ENCODE measurements at regions not wholly inside any gene's neighbourhood (a gene's known extent, or its start where the extent isn't known, plus 50 kb on each side); places are given as distances from the start of the nearest gene placed in this dataset.
A peak's percentile ranks its signal among the peaks of the same experiment; 100 is the strongest.

DNA sequence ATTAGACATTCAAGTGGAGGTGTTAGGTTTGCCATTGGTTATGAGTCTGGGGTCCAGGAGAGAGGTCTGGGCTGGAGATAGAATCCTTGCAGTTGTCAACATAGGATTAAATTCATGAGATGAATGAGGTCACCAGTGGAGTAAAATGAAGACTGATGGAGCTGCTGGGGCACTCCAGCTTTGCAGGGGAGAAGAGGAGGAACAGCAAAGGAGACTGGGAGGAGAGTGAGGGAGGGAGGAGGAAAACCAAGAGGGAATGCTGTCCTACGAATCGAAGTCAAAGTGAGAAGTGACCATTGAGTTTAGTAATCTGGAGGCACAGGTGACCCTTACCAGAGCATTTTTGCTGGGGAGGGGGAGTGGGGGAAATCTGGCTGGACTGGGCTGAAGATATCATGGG lies 178.2 kb upstream of the NR3C1 start:
- H3K27ac ChIP-seq (ENCODE audit: insufficient read depth in 1 of 2, low read depth in 1 of 2, low read length in 2 of 2, poor library complexity in 1 of 2, severe bottlenecking in 2 of 2) = no peak overlapping the region
- ChIA-PET POLR2A (no interaction called here), CTCF (interaction anchor here (0.8 kb wide), 1 partner anchor 30 kb away, joined by 3 read pairs; no protein-coding TSS in a partner anchor)
- DNase-seq = no peak
- no peaks in the 10 kb centered on the region for H3K36me3 ChIP-seq (ENCODE audit: control insufficient read depth in 4 of 4, insufficient read depth in 4 of 4, low read length in 3 of 4)
- H3K27me3 ChIP-seq (replicated peaks in 2 of 5; ENCODE audit: control insufficient read depth in 4 of 5, insufficient read depth in 5 of 5, low read length in 4 of 5) = no peaks in the 10 kb centered on the region
- H3K4me3 ChIP-seq (ENCODE audit: control insufficient read depth in 1 of 7, extremely low read depth in 1 of 7, insufficient read depth in 4 of 7, low read depth in 2 of 7, low read length in 6 of 7) = no peak overlapping the region
- H3K4me1 ChIP-seq (ENCODE audit: control extremely low read depth in 1 of 4, control insufficient read depth in 4 of 4, insufficient read depth in 4 of 4, low read length in 3 of 4) = peaks cover 0 to 6% (median 4%) of the 10 kb centered on the region in 4 experiments
- 100% methylated on average over 2 of the region's 2 CpGs for WGBS (ENCODE audit: insufficient coverage)
- peaks cover 0 to 2% (median 0%) of the 10 kb centered on the region in 5 experiments for H3K9me3 ChIP-seq (ENCODE audit: control extremely low read depth in 1 of 5, control insufficient read depth in 4 of 5, insufficient read depth in 2 of 5, low read depth in 1 of 5, low read length in 4 of 5)

DNA sequence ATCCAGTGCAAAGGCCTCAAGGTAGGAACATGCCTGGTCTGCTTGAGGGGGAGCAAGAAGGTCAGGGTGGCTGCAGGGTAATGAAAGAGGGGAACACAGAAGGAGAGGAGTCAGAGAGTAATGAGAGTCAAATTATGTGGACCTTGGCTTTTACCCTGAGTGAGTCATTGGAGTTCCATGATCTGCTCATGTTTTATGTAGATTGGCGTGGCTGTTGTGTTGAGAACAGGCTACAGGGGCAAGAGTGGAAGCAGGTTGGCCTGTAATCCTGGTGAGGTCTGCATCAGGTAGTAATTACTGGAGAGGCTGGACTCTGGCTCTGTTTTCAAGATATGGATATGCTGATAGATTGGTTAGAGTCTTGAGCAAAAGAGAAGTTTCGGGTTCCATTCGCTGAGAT lies 177.7 kb upstream of the NR3C1 start:
- WGBS (ENCODE audit: insufficient coverage) = 100% methylated on average over 1 of the region's 3 CpGs
- Histone ChIP-seq H3K4me3 (ENCODE audit: control insufficient read depth in 1 of 7, extremely low read depth in 1 of 7, insufficient read depth in 4 of 7, low read depth in 2 of 7, low read length in 6 of 7) (no peak overlapping the region), H3K36me3 (ENCODE audit: control insufficient read depth in 4 of 4, insufficient read depth in 4 of 4, low read length in 3 of 4) (no peaks in the 10 kb centered on the region), H3K4me1 (ENCODE audit: control extremely low read depth in 1 of 4, control insufficient read depth in 4 of 4, insufficient read depth in 4 of 4, low read length in 3 of 4) (peaks cover 0 to 7% (median 4%) of the 10 kb centered on the region in 4 experiments), H3K9me3 (ENCODE audit: control extremely low read depth in 1 of 5, control insufficient read depth in 4 of 5, insufficient read depth in 2 of 5, low read depth in 1 of 5, low read length in 4 of 5) (peaks cover 0 to 2% (median 0%) of the 10 kb centered on the region in 5 experiments), H3K27ac (ENCODE audit: insufficient read depth in 1 of 2, low read depth in 1 of 2, low read length in 2 of 2, poor library complexity in 1 of 2, severe bottlenecking in 2 of 2) (no peak overlapping the region), H3K27me3 (replicated peaks in 2 of 5; ENCODE audit: control insufficient read depth in 4 of 5, insufficient read depth in 5 of 5, low read length in 4 of 5) (no peaks in the 10 kb centered on the region)
- ChIA-PET CTCF (no interaction called here), POLR2A (no interaction called here)
- no peak for DNase-seq

DNA sequence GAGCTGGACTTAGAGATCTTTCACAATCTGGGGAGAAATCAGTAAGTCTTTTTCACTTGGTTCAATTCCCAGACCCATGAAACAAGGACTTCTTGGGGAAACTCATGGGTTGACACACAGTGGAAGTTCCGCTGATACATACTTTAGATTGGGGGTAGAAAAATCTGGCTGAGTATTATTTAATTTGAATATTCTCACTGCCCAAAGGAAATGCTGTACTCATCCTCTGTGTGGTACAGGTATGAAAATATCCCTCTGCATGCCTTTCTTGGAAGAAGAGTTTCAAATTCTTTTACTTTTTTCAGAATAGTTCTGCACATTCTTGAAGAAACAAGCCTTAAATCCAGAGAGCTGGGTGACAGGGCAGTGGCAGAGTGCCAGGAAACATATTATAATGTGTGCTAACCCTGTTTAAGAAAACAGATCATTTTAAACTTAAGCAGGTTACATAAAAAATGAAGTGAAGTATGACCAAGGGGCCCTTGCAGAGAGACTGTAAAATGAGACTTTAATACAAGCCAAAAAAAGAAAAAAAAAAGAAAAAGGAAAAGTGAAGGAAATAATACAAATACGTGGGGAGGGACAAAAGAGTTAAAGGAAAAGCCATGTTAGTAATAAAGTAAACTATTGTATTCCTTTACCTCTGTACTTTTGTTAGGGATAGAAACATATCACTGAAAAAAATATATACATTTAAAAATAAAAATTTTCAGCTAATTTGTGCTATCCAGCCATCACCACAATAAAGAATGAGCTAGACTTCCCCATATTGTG lies 173.4 kb upstream of the NR3C1 start:
- H3K9me3 ChIP-seq (ENCODE audit: control extremely low read depth in 1 of 5, control insufficient read depth in 4 of 5, insufficient read depth in 2 of 5, low read depth in 1 of 5, low read length in 4 of 5) = peaks cover 0 to 2% (median 0%) of the 10 kb centered on the region in 5 experiments
- H3K36me3 ChIP-seq (ENCODE audit: control insufficient read depth in 4 of 4, insufficient read depth in 4 of 4, low read length in 3 of 4) = no peaks in the 10 kb centered on the region
- peak; percentile 8 to 72 (median 66) for DNase-seq
- H3K4me3 ChIP-seq (ENCODE audit: control insufficient read depth in 1 of 7, extremely low read depth in 1 of 7, insufficient read depth in 4 of 7, low read depth in 2 of 7, low read length in 6 of 7) = no peak overlapping the region
- WGBS (ENCODE audit: insufficient coverage) = 67% methylated on average over 1 of the region's 2 CpGs
- peaks cover 0 to 5% (median 0%) of the 10 kb centered on the region in 4 experiments for H3K4me1 ChIP-seq (ENCODE audit: control extremely low read depth in 1 of 4, control insufficient read depth in 4 of 4, insufficient read depth in 4 of 4, low read length in 3 of 4)
- H3K27me3 ChIP-seq (replicated peaks in 2 of 5; ENCODE audit: control insufficient read depth in 4 of 5, insufficient read depth in 5 of 5, low read length in 4 of 5) = no peaks in the 10 kb centered on the region
- POLR2A ChIA-PET = no interaction called here
- CTCF ChIA-PET = no interaction called here
- no peak overlapping the region for H3K27ac ChIP-seq (ENCODE audit: insufficient read depth in 1 of 2, low read depth in 1 of 2, low read length in 2 of 2, poor library complexity in 1 of 2, severe bottlenecking in 2 of 2)

DNA sequence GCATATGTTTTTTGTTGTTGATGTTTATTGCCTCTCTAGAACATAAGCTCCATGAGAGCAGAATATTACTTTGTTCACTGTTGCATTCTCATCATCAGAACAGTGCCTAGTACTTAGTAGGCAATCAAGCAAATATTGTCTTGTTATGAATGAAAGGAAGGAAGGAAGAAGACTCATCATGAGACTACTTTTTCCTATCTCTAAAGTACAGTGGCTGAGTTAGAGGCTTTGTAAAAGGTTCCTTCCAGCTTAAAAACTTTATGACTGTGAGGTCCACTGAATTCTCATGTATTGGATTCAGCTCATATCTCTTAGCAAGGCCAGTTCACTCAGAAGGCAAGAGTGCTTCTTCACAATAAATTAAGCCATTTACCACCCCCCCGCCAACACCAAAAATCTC lies 171.8 kb upstream of the NR3C1 start:
- POLR2A ChIA-PET = interaction anchor here (0.6 kb wide), 1 partner anchor 15 kb away, joined by 3 read pairs; no protein-coding TSS in a partner anchor
- no peak for DNase-seq
- CTCF ChIA-PET = interaction anchor here (1.4 kb wide), 1 partner anchor 9 kb away, joined by 3 read pairs; no protein-coding TSS in a partner anchor
- WGBS (ENCODE audit: insufficient coverage) = 86% methylated on average over 1 of the region's 1 CpG
- Histone ChIP-seq H3K27ac (ENCODE audit: insufficient read depth in 1 of 2, low read depth in 1 of 2, low read length in 2 of 2, poor library complexity in 1 of 2, severe bottlenecking in 2 of 2) (no peak overlapping the region), H3K4me3 (ENCODE audit: control insufficient read depth in 1 of 7, extremely low read depth in 1 of 7, insufficient read depth in 4 of 7, low read depth in 2 of 7, low read length in 6 of 7) (no peak overlapping the region), H3K27me3 (replicated peaks in 2 of 5; ENCODE audit: control insufficient read depth in 4 of 5, insufficient read depth in 5 of 5, low read length in 4 of 5) (no peaks in the 10 kb centered on the region), H3K4me1 (ENCODE audit: control extremely low read depth in 1 of 4, control insufficient read depth in 4 of 4, insufficient read depth in 4 of 4, low read length in 3 of 4) (peaks cover 0 to 5% (median 0%) of the 10 kb centered on the region in 4 experiments), H3K36me3 (ENCODE audit: control insufficient read depth in 4 of 4, insufficient read depth in 4 of 4, low read length in 3 of 4) (no peaks in the 10 kb centered on the region), H3K9me3 (ENCODE audit: control extremely low read depth in 1 of 5, control insufficient read depth in 4 of 5, insufficient read depth in 2 of 5, low read depth in 1 of 5, low read length in 4 of 5) (peaks cover 0 to 2% (median 0%) of the 10 kb centered on the region in 5 experiments)

DNA sequence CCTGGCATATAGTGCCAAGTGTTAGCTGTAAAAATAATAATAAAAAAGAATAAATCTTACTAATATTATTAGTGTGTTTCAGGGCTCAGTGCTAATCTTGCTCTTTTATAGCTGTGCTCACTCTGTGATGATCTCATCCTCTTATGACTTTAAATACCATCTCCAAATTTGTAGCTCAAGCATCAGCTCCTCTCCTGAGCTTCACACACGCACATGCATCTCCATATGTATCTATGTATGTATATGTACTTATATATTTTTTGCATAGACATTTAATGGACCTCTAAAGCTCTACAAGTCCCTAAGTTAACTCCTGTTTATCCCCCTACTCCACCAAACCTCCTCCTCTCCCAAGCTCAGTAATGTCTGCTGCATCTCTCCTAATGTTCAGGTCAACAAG lies 170.8 kb upstream of the NR3C1 start:
- CTCF ChIA-PET = interaction anchor here (1.4 to 1.5 kb wide), 2 partner anchors 8 to 9 kb away, joined by 3 to 4 read pairs; no protein-coding TSS in a partner anchor
- Histone ChIP-seq H3K9me3 (ENCODE audit: control extremely low read depth in 1 of 5, control insufficient read depth in 4 of 5, insufficient read depth in 2 of 5, low read depth in 1 of 5, low read length in 4 of 5) (no peaks in the 10 kb centered on the region), H3K27ac (ENCODE audit: insufficient read depth in 1 of 2, low read depth in 1 of 2, low read length in 2 of 2, poor library complexity in 1 of 2, severe bottlenecking in 2 of 2) (no peak overlapping the region), H3K36me3 (ENCODE audit: control insufficient read depth in 4 of 4, insufficient read depth in 4 of 4, low read length in 3 of 4) (no peaks in the 10 kb centered on the region), H3K27me3 (replicated peaks in 2 of 5; ENCODE audit: control insufficient read depth in 4 of 5, insufficient read depth in 5 of 5, low read length in 4 of 5) (no peaks in the 10 kb centered on the region), H3K4me3 (ENCODE audit: control insufficient read depth in 1 of 7, extremely low read depth in 1 of 7, insufficient read depth in 4 of 7, low read depth in 2 of 7, low read length in 6 of 7) (no peak overlapping the region), H3K4me1 (ENCODE audit: control extremely low read depth in 1 of 4, control insufficient read depth in 4 of 4, insufficient read depth in 4 of 4, low read length in 3 of 4) (peaks cover 0 to 5% (median 0%) of the 10 kb centered on the region in 4 experiments)
- no CpG with 5 or more reads among the region's 1 CpG for WGBS (ENCODE audit: insufficient coverage)
- POLR2A ChIA-PET = no interaction called here
- DNase-seq = no peak

DNA sequence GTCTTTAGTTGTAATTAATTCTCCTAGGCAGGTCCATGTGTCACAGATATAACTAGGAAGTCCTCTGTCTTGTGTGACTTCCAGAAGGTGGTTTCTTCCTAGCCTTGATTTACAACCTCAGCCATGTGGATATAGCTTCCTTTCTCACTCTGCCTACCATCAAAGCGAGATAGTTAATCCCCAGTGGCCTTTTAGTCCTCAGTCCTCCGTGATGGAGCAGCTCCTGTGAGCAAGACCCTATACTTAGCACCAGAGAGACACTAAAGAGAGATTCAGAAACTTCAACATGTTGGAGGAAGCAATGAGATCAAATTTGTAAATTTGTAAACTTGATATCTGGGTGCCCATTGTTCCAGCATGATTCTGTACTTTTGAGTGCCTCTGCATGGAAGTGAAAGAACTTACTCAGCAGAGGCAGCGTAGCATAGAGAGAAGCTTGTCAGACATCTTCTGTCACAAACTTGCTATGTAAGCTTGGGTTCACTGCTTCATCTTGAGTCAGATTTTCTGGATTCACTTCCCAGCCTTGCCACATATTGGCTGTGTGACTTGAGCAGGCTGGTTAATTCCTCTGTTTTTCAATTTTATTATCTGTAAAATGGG lies 170.2 kb upstream of the NR3C1 start:
- Histone ChIP-seq H3K4me3 (ENCODE audit: control insufficient read depth in 1 of 7, extremely low read depth in 1 of 7, insufficient read depth in 4 of 7, low read depth in 2 of 7, low read length in 6 of 7) (no peak overlapping the region), H3K27ac (ENCODE audit: insufficient read depth in 1 of 2, low read depth in 1 of 2, low read length in 2 of 2, poor library complexity in 1 of 2, severe bottlenecking in 2 of 2) (no peak overlapping the region), H3K4me1 (ENCODE audit: control extremely low read depth in 1 of 4, control insufficient read depth in 4 of 4, insufficient read depth in 4 of 4, low read length in 3 of 4) (peaks cover 0 to 5% (median 0%) of the 10 kb centered on the region in 4 experiments), H3K9me3 (ENCODE audit: control extremely low read depth in 1 of 5, control insufficient read depth in 4 of 5, insufficient read depth in 2 of 5, low read depth in 1 of 5, low read length in 4 of 5) (no peaks in the 10 kb centered on the region), H3K36me3 (ENCODE audit: control insufficient read depth in 4 of 4, insufficient read depth in 4 of 4, low read length in 3 of 4) (no peaks in the 10 kb centered on the region), H3K27me3 (replicated peaks in 2 of 5; ENCODE audit: control insufficient read depth in 4 of 5, insufficient read depth in 5 of 5, low read length in 4 of 5) (no peaks in the 10 kb centered on the region)
- ChIA-PET CTCF (interaction anchor here (1.5 kb wide), 1 partner anchor 10 kb away, joined by 4 read pairs; no protein-coding TSS in a partner anchor), POLR2A (no interaction called here)
- WGBS (ENCODE audit: insufficient coverage) = 78% methylated on average over 3 of the region's 3 CpGs
- DNase-seq = no peak

DNA sequence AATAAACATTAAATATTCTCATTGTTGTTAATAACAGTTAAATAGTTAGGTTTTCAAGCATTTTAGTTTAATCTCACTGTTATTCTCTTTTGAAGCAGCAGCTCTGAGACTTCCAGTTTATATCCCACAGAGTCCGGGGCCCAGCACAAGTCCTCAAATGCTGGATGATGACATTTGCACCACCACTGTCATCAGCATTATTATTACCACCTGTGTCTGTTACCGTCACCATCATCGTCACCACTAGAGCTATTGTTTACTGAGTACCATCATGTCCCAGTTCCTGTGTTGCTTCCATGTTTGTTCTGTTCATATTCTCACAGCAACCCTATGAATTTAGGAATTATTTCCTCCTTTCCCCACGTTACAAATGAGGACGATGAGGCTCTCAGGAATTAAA lies 169.2 kb upstream of the NR3C1 start:
- Histone ChIP-seq H3K27ac (ENCODE audit: insufficient read depth in 1 of 2, low read depth in 1 of 2, low read length in 2 of 2, poor library complexity in 1 of 2, severe bottlenecking in 2 of 2) (no peak overlapping the region), H3K36me3 (ENCODE audit: control insufficient read depth in 4 of 4, insufficient read depth in 4 of 4, low read length in 3 of 4) (no peaks in the 10 kb centered on the region), H3K9me3 (ENCODE audit: control extremely low read depth in 1 of 5, control insufficient read depth in 4 of 5, insufficient read depth in 2 of 5, low read depth in 1 of 5, low read length in 4 of 5) (no peaks in the 10 kb centered on the region), H3K4me1 (ENCODE audit: control extremely low read depth in 1 of 4, control insufficient read depth in 4 of 4, insufficient read depth in 4 of 4, low read length in 3 of 4) (peaks cover 0 to 5% (median 0%) of the 10 kb centered on the region in 4 experiments), H3K27me3 (replicated peaks in 2 of 5; ENCODE audit: control insufficient read depth in 4 of 5, insufficient read depth in 5 of 5, low read length in 4 of 5) (no peaks in the 10 kb centered on the region), H3K4me3 (ENCODE audit: control insufficient read depth in 1 of 7, extremely low read depth in 1 of 7, insufficient read depth in 4 of 7, low read depth in 2 of 7, low read length in 6 of 7) (no peak overlapping the region)
- ChIA-PET CTCF (interaction anchor here (0.9 to 1.5 kb wide), 2 partner anchors 11 kb away, joined by 3 to 4 read pairs; no protein-coding TSS in a partner anchor), POLR2A (no interaction called here)
- no peak for DNase-seq
- WGBS (ENCODE audit: insufficient coverage) = 100% methylated on average over 2 of the region's 5 CpGs

Measured in common myeloid progenitor, CD34-positive (primary cell).